Activated T-helper 2 cell treated with anti-CD3 and anti-CD28 coated beads, Interferon-gamma antibody, Interleukin-2, Interleukin-4, amounts not matched to agents 10 μg/mL and 5 μg/mL and 100 μg/mL, durations not matched to agents 14 hours and 24 hours and 36 hours (primary cell): ENCODE measurements at regions not wholly inside any gene's neighbourhood (a gene's known extent, or its start where the extent isn't known, plus 50 kb on each side); places are given as distances from the start of the nearest gene placed in this dataset.

Experiments used
- DNase-seq: peaks from one replicate; pipeline ENCODE4 v3.0.0; 2021; ENCODE audit warnings: low spot score
- H3K27ac Mint-ChIP-seq: one replicate; pipeline ENCODE4 v1.8.0; 2021; ENCODE audit warnings: mixed read lengths
- H3K27me3 Mint-ChIP-seq: one replicate; pipeline ENCODE4 v1.8.0; 2021; ENCODE audit warnings: low read depth, mixed read lengths
- H3K36me3 Mint-ChIP-seq: one replicate; pipeline ENCODE4 v1.8.0; 2021; ENCODE audit warnings: low read depth, mixed read lengths
- H3K4me1 Mint-ChIP-seq: one replicate; pipeline ENCODE4 v1.8.0; 2021; ENCODE audit warnings: low read depth, mixed read lengths
- H3K4me3 Mint-ChIP-seq: one replicate; pipeline ENCODE4 v1.8.0; 2021; ENCODE audit warnings: low read depth, mild to moderate bottlenecking, moderate library complexity, mixed read lengths
- H3K9me3 Mint-ChIP-seq: one replicate; pipeline ENCODE4 v1.8.0; 2021; ENCODE audit warnings: mixed read lengths
- intact Hi-C: fragments of 100-400 bp; cut with micrococcal nuclease; formaldehyde crosslinking; loops from one replicate; pipeline ENCODE4 v1.15.1; 2023

DNA sequence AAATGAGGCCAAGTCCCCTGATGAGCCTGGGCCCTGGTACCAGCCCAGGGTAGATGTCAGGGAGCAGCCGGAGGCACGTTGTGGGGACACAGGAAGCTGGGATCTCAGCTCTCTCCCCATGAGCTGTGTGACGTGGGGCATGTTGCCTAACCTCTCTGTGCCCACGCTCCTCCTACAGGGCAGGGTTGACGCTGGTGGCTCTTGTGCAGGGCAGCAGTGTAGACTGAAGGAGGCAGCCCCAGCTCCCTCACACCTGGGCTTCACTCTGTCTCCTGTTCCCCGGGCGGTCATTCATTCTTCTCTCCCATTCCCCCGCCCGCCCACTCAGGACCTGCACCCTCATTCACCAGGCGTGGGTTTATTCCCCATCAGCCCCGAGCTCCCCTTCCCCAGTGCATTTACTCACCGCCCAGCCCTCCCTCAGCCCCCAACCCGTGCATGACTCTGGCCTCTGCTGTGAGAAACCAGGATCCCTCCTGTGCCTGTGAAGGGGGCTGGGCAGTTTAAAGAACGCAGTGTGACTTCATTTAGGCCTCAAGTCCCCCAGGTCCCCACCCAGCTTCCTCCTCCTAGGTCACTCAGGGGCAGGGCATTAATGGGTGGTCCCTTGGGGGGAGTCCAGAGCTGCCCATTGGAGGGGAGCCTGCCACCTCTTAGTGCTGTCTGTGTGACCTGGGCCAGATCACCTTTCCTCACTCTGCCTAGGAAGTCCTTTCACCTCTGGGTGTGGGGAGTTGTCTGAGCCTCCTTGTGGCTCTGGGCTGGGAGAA lies 285.7 kb downstream of the PTPRU start:
- Mint-ChIP-seq H3K9me3 (no peaks in the 10 kb centered on the region), H3K27ac (no peak overlapping the region), H3K4me1 (no peaks in the 10 kb centered on the region), H3K27me3 (peaks cover 2% of the 10 kb centered on the region), H3K4me3 (no peak overlapping the region), H3K36me3 (no peaks in the 10 kb centered on the region)
- no peak for DNase-seq
- intact Hi-C loops = no loop called here

GRCh38 chr1:29521438-29521715 lies 285.1 kb downstream of the PTPRU start:
- Mint-ChIP-seq H3K27ac (no peak overlapping the region), H3K9me3 (no peaks in the 10 kb centered on the region), H3K4me3 (no peak overlapping the region), H3K27me3 (peaks cover 2% of the 10 kb centered on the region), H3K4me1 (no peaks in the 10 kb centered on the region), H3K36me3 (no peaks in the 10 kb centered on the region)
- intact Hi-C loops = no loop called here
- DNase-seq = no peak

GRCh38 chr1:29520571-29521437 lies 284.5 kb downstream of the PTPRU start:
- no peaks in the 10 kb centered on the region for H3K4me1 Mint-ChIP-seq
- H3K27me3 Mint-ChIP-seq = peaks cover 2% of the 10 kb centered on the region
- H3K4me3 Mint-ChIP-seq = no peak overlapping the region
- no peaks in the 10 kb centered on the region for H3K36me3 Mint-ChIP-seq
- no peaks in the 10 kb centered on the region for H3K9me3 Mint-ChIP-seq
- no peak overlapping the region for H3K27ac Mint-ChIP-seq
- intact Hi-C loops = no loop called here
- DNase-seq = no peak

DNA sequence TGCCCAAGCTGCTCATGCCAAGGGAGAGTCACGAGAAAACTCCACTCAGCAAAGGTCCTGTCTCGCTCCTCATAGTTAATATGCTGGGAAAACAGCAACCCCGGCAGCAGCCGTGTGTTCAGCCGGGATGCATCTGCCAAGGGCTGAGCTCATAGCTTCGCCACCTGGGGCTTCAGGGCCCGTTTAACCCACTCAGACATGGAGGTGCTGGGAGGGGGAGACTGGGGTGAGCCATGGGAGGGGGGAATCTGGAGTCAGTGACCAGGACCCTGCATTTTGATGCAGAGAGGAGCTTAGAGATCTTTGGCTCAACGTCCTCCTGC lies 283.4 kb downstream of the PTPRU start:
- no peaks in the 10 kb centered on the region for H3K9me3 Mint-ChIP-seq
- H3K4me3 Mint-ChIP-seq = no peak overlapping the region
- no peak for DNase-seq
- no peaks in the 10 kb centered on the region for H3K4me1 Mint-ChIP-seq
- intact Hi-C loops = no loop called here
- H3K36me3 Mint-ChIP-seq = no peaks in the 10 kb centered on the region
- no peaks in the 10 kb centered on the region for H3K27me3 Mint-ChIP-seq
- H3K27ac Mint-ChIP-seq = no peak overlapping the region

DNA sequence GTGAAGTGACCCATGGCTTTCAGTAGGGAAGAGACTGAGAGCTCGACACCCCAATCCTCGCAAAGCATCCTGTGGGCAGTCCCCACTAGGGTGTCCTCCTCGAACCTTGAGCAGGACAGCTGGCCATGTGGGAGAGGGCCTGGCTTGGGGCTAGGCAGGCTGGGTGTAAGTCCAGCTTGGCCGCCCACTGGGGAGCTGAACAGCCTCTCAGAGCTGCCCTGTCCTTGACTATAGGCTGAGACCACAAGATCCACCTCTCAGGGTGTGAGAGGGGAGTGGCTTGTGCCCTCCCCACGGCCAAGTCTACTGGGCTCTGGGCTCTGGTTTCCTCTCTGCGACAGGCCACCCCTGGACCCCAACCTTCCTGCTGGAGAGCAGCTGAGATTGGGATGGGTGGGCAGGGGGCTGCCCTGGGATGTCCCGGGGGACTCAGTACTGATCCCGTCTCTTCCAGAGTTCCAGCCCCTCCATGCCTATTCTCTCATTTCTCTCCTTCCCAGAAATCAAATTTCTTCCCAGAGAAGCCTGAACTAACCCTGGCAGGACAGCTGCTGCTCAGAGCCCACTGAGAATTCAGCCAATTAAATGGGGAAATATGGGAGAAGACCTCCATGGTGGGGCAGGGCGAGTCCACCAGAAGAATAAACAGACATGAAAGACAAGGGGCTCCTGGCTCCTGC lies 282.9 kb downstream of the PTPRU start:
- Mint-ChIP-seq H3K36me3 (no peaks in the 10 kb centered on the region), H3K4me3 (no peak overlapping the region), H3K27ac (no peak overlapping the region), H3K9me3 (no peaks in the 10 kb centered on the region), H3K27me3 (no peaks in the 10 kb centered on the region), H3K4me1 (no peaks in the 10 kb centered on the region)
- no peak for DNase-seq
- intact Hi-C loops = no loop called here

GRCh38 chr1:29518183-29518835 lies 282.0 kb downstream of the PTPRU start:
- Mint-ChIP-seq H3K9me3 (no peaks in the 10 kb centered on the region), H3K27me3 (no peaks in the 10 kb centered on the region), H3K4me1 (no peaks in the 10 kb centered on the region), H3K36me3 (no peaks in the 10 kb centered on the region), H3K4me3 (no peak overlapping the region), H3K27ac (no peak overlapping the region)
- intact Hi-C loops = no loop called here
- DNase-seq = no peak

GRCh38 chr1:29517251-29518086 lies 281.1 kb downstream of the PTPRU start:
- no peak overlapping the region for H3K27ac Mint-ChIP-seq
- no peak for DNase-seq

GRCh38 chr1:29516063-29516820 lies 279.9 kb downstream of the PTPRU start:
- Mint-ChIP-seq H3K4me1 (no peaks in the 10 kb centered on the region), H3K27me3 (peaks cover 3% of the 10 kb centered on the region), H3K27ac (no peak overlapping the region), H3K4me3 (no peak overlapping the region), H3K9me3 (no peaks in the 10 kb centered on the region), H3K36me3 (no peaks in the 10 kb centered on the region)
- intact Hi-C loops = no loop called here
- no peak for DNase-seq

More at GRCh38 chr1:29517251-29518086, 281.1 kb downstream of the PTPRU start:
- Mint-ChIP-seq H3K36me3 (no peaks in the 10 kb centered on the region), H3K27me3 (no peaks in the 10 kb centered on the region), H3K4me3 (no peak overlapping the region), H3K9me3 (no peaks in the 10 kb centered on the region), H3K4me1 (no peaks in the 10 kb centered on the region)
- intact Hi-C loops = no loop called here

DNA sequence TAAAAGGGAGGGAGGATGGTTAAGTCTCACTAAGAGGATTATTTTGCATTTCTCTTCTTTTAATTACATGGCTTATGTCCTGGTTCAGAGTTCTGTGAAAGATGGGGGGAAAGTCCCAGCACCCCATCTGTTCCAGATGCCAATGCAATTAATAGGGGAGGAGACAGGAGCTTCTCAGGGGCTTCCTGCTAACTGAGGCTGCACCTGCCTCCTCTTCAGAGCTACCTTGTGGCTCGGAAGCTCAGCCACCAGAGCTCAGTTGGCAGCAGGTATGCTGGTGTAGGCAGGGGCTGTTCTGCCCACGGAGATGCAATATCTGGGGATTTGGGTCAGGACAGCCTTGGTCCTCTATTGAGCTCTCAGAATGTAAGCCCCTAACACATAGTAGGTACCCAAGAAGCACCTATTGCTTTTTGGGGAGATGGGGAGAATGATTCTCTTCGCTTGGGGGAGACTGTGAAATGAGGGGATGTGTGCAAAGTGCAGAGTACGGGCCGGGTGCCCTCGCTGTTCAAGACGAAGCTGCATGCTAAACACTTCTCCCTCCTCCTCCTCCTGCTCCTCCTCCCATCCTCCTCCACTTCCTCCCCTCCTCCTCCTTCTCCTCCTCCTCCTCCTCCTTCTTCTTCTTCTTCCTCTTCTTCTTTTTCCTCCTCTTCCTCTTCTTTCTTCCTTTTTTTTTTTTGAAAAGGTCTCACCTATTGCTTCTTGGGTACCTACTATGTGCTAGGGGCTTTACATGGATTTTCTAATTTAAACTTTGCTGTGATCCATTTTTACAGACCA lies 279.0 kb downstream of the PTPRU start:
- no peak for DNase-seq
- no peaks in the 10 kb centered on the region for H3K9me3 Mint-ChIP-seq
- no peak overlapping the region for H3K27ac Mint-ChIP-seq
- no peak overlapping the region for H3K4me3 Mint-ChIP-seq
- H3K36me3 Mint-ChIP-seq = no peaks in the 10 kb centered on the region
- intact Hi-C loops = no loop called here
- H3K4me1 Mint-ChIP-seq = no peaks in the 10 kb centered on the region
- peaks cover 3% of the 10 kb centered on the region for H3K27me3 Mint-ChIP-seq

DNA sequence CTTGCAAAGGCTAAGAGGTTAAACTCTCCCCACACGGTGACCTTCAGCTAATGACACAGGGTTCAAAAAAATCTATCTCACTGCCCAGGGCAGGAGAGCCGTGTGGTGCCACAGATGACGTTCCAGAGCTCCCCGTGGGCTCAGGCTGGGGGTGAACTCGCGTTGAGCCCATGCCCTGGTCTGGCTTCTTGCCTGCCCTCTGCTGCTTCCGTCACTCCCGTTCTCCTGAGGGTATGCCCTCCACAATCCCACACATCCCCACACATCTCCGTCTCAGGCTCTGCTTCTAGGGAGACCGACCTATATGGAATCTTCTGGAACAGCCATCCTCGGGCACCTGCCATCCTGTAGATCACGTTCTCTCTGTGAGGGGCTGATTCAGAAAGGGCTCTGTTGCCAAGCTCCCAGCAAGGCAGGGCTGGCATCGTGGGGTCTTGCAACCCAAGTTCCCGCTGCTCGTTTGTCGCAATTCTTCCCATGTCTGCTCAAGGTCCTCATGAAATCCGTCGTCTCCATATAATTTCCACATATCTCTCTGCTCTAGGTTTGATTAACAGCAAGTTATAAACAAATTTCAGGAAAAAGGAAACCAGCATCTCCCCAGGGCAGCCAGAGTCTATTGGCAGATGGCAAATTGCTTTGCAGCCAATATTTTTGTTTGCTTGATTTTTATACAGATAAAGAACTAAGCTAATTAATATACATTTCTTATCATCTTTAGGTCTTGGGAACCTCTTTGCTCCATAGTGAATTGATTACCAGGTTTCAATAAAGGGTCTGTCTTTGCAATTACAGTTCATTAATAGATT lies 278.2 kb downstream of the PTPRU start:
- Mint-ChIP-seq H3K27ac (no peak overlapping the region), H3K4me1 (no peaks in the 10 kb centered on the region), H3K36me3 (no peaks in the 10 kb centered on the region), H3K27me3 (peaks cover 3% of the 10 kb centered on the region), H3K9me3 (no peaks in the 10 kb centered on the region), H3K4me3 (no peak overlapping the region)
- intact Hi-C loops = no loop called here
- DNase-seq = no peak

DNA sequence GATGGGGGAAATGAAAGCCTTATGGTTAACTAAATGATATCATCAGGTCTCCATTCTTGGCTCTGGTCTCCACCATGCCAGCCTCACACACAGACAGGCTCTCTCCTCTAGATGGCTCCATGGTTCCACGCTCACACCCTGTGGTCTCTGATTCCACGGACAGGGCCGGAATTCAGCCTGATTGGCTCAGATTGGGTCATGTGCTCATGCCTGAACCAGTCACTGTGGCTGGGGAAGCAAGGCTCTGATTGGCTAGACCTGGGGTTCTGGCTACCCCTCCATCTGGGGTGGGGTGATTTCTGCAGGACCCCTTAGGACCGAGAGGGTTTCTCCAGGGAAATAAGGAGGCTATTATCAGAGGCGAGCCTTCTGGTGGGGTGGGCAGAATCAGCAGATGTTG lies 277.0 kb downstream of the PTPRU start:
- Mint-ChIP-seq H3K27ac (no peak overlapping the region), H3K4me1 (no peaks in the 10 kb centered on the region), H3K36me3 (no peaks in the 10 kb centered on the region), H3K27me3 (peaks cover 9% of the 10 kb centered on the region), H3K4me3 (no peak overlapping the region), H3K9me3 (no peaks in the 10 kb centered on the region)
- no peak for DNase-seq
- intact Hi-C loops = no loop called here
